DOHH2 (cell line): ENCODE measurements at regions not wholly inside any gene's neighbourhood (a gene's known extent, or its start where the extent isn't known, plus 50 kb on each side); places are given as distances from the start of the nearest gene placed in this dataset.

Experiments used
- H3F3A ChIP-seq: fragments of 200-600 bp; sonication (generic), shearing (Covaris generic); 2 replicates; pipeline ENCODE4 v1.6.0; 2016; ENCODE audit warnings: antibody characterized with exemption, mild to moderate bottlenecking; ENCODE audit not compliant: control insufficient read depth, insufficient read depth
- H3K27ac ChIP-seq: fragments of 200-600 bp; sonication (generic); 2 replicates; pipeline ENCODE4 v1.5.1; 2014; ENCODE audit warnings: low read depth, mild to moderate bottlenecking, low read length, moderate library complexity
- H3K27me3 ChIP-seq: fragments of 200-600 bp; sonication (generic); 2 replicates; pipeline ENCODE4 v1.6.1; 2014; ENCODE audit warnings: mild to moderate bottlenecking, low read length, mixed read lengths; ENCODE audit not compliant: control insufficient read depth
- H3K36me3 ChIP-seq: fragments of 200-600 bp; sonication (generic); 2 replicates; pipeline ENCODE4 v1.6.1; 2014; ENCODE audit warnings: mild to moderate bottlenecking, low read length, moderate library complexity, mixed read lengths; ENCODE audit not compliant: control insufficient read depth
- H3K4me1 ChIP-seq: fragments of 200-600 bp; sonication (generic); 2 replicates; pipeline ENCODE4 v1.6.1; 2014; ENCODE audit warnings: mild to moderate bottlenecking, low read length, mixed read lengths; ENCODE audit not compliant: control insufficient read depth
- H3K4me2 ChIP-seq: fragments of 200-600 bp; sonication (generic); 2 replicates; pipeline ENCODE4 v1.6.0; 2014; ENCODE audit warnings: mild to moderate bottlenecking, low read length, moderate library complexity
- H3K4me3 ChIP-seq: fragments of 200-600 bp; sonication (generic); 2 replicates; pipeline ENCODE4 v1.5.1; 2014; ENCODE audit warnings: mild to moderate bottlenecking, low read length, mixed read lengths
- H3K79me2 ChIP-seq: fragments of 200-600 bp; sonication (generic); 2 replicates; pipeline ENCODE4 v1.6.1; 2014; ENCODE audit warnings: mild to moderate bottlenecking, low read length, mixed read lengths; ENCODE audit not compliant: control insufficient read depth
- H3K9me2 ChIP-seq: fragments of 200-600 bp; sonication (generic); replicated peaks from 2 replicates; pipeline ENCODE4 v1.6.1; 2014; ENCODE audit warnings: mild to moderate bottlenecking, low read length, mixed read lengths; ENCODE audit not compliant: control insufficient read depth
- H3K9me3 ChIP-seq: fragments of 200-600 bp; sonication (generic); 2 replicates; pipeline ENCODE4 v1.6.1; 2014; ENCODE audit warnings: antibody characterized with exemption, low read length, mixed read lengths; ENCODE audit not compliant: control insufficient read depth, insufficient read depth
- H4K20me1 ChIP-seq: fragments of 200-600 bp; sonication (generic); 2 replicates; pipeline ENCODE4 v1.6.0; 2014; ENCODE audit warnings: low read depth, mild to moderate bottlenecking, antibody characterized with exemption, low read length, moderate library complexity; ENCODE audit not compliant: control insufficient read depth, insufficient read depth
- EZH2phosphoT487 ChIP-seq: fragments of 200-600 bp; sonication (generic); IDR thresholded peaks from 2 replicates; pipeline ENCODE4 v1.6.1; 2017; ENCODE audit warnings: borderline replicate concordance, mild to moderate bottlenecking, antibody characterized with exemption, low read length, moderate library complexity, mixed read lengths
- TF ChIP-seq, protein P1 (sequence below): fragments of 200-600 bp; sonication (generic); IDR thresholded peaks from one replicate; pipeline ENCODE4 v1.5.1; 2014; ENCODE audit warnings: antibody characterized with exemption, mild to moderate bottlenecking, low read depth, low read length; ENCODE audit not compliant: poor library complexity, severe bottlenecking

DNA sequence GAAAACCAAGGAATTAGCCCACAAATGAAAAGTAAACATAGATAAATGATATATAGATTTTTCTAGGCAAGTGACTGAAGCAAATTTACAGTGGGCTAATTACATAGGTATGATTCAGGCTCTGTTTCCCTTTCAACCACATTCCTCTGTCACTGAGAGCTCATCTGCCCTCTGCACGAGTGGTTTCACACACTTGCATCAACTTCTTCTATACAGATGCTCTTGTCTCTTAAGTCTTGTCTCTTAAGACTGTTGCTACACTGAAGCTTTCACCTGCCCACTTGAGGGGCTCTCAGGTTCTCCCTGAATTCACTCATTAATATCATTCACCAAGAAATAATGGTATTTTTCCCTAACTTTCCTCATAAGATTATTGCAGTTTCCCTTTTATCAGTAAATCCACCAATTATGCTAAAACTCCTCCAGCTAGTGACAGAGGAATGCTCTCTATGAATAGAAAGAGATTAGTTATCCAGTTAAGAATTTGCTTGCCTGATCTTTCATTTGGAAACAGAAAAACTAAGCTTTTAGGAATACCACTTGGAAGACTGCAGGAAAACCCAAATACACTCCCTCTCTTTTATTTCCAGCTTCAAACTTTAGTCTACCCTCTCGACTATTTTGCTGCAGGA lies 95.7 kb downstream of the ELAPOR2 start:
- peaks cover 26% of the 10 kb centered on the region for H3K4me1 ChIP-seq

DNA sequence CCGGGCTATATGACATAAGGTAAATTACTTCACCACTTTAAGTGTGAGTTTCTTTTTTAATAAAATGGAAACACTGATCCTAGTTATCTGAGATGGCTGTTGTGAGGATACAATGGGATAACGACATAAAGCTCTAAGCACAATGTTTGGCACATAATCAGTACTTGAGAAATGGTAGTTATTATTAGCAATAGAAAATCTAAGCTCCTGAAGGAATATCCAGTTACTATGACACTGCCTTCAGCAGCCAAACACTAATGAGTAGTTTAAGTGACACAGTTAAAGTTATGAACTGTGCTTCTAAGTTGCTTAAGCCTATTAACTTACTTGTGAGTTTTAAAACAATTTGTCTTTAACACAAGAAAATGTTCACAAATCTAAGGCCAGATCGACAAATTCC lies 96.8 kb downstream of the ELAPOR2 start:
- H4K20me1 ChIP-seq = no peaks in the 10 kb centered on the region
- H3K4me2 ChIP-seq = no peak overlapping the region
- no peaks in the 10 kb centered on the region for H3F3A ChIP-seq

More for the DNA sequence above, 95.7 kb downstream of the ELAPOR2 start:
- Histone ChIP-seq H3K9me3 (peaks cover 7% of the 10 kb centered on the region; the same call in 1 of the 2 replicates), H3K27me3 (no peaks in the 10 kb centered on the region), H3K4me3 (no peak overlapping the region), H3K79me2 (peaks cover 15% of the 10 kb centered on the region), H4K20me1 (no peaks in the 10 kb centered on the region), H3K4me2 (no peak overlapping the region), H3K27ac (no peak overlapping the region), H3K36me3 (peaks cover 12% of the 10 kb centered on the region), H3F3A (no peaks in the 10 kb centered on the region), H3K9me2 (no peaks in the 10 kb centered on the region)
- TF ChIP-seq EZH2phosphoT487 = no peak
- TF ChIP-seq, protein P1, sequence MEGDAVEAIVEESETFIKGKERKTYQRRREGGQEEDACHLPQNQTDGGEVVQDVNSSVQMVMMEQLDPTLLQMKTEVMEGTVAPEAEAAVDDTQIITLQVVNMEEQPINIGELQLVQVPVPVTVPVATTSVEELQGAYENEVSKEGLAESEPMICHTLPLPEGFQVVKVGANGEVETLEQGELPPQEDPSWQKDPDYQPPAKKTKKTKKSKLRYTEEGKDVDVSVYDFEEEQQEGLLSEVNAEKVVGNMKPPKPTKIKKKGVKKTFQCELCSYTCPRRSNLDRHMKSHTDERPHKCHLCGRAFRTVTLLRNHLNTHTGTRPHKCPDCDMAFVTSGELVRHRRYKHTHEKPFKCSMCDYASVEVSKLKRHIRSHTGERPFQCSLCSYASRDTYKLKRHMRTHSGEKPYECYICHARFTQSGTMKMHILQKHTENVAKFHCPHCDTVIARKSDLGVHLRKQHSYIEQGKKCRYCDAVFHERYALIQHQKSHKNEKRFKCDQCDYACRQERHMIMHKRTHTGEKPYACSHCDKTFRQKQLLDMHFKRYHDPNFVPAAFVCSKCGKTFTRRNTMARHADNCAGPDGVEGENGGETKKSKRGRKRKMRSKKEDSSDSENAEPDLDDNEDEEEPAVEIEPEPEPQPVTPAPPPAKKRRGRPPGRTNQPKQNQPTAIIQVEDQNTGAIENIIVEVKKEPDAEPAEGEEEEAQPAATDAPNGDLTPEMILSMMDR = no peak

DNA sequence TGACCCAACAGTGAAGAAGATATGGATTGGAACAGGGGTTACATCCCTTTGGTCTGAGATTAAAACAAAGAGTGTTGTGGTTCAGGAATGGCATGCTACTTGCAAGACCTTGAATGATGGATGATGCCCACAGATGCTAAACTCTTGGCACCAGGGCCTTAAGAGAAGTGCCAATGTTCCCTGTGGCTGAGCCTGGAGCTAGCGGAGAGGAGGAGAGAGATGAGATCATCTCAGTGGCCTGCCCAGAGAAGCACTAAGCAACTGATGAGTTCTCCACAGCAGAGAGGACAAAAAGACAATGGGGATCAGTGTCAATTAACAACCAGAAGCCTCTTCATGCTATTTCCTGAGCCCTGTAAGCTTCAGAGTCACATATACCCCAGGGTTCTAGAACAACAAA lies 97.8 kb downstream of the ELAPOR2 start:
- Histone ChIP-seq H3K79me2 (peaks cover 8% of the 10 kb centered on the region), H3K4me1 (peaks cover 22% of the 10 kb centered on the region), H3K27me3 (no peaks in the 10 kb centered on the region), H3K4me2 (no peak overlapping the region), H3K9me3 (peaks cover 7% of the 10 kb centered on the region; the same call in 1 of the 2 replicates), H3K9me2 (no peaks in the 10 kb centered on the region), H3K36me3 (peaks cover 12% of the 10 kb centered on the region), H4K20me1 (no peaks in the 10 kb centered on the region), H3K4me3 (no peak overlapping the region), H3K27ac (no peak overlapping the region), H3F3A (no peaks in the 10 kb centered on the region)
- TF ChIP-seq EZH2phosphoT487 = no peak
- TF ChIP-seq, protein P1 = no peak

More for the DNA sequence above, 96.8 kb downstream of the ELAPOR2 start:
- no peak overlapping the region for H3K4me3 ChIP-seq
- no peaks in the 10 kb centered on the region for H3K27me3 ChIP-seq
- peaks cover 12% of the 10 kb centered on the region for H3K36me3 ChIP-seq
- peaks cover 13% of the 10 kb centered on the region for H3K79me2 ChIP-seq
- peaks cover 25% of the 10 kb centered on the region for H3K4me1 ChIP-seq
- H3K27ac ChIP-seq = no peak overlapping the region
- peaks cover 7% of the 10 kb centered on the region; the same call in 1 of the 2 replicates for H3K9me3 ChIP-seq
- no peaks in the 10 kb centered on the region for H3K9me2 ChIP-seq
- TF ChIP-seq, protein P1 = no peak
- no peak for TF ChIP-seq EZH2phosphoT487
